Lower leg skin (tissue), 3 donors: ENCODE measurements at regions not wholly inside any gene's neighbourhood (a gene's known extent, or its start where the extent isn't known, plus 50 kb on each side); places are given as distances from the start of the nearest gene placed in this dataset.

Experiments
- POLR2A ChIP-seq, 2 donors: fragments of 450-650 bp; IDR thresholded peaks; one replicate each; pipeline ENCODE4 v1.6.1; 2016 to 2017; ENCODE audit warnings: antibody characterized with exemption in 2 of 2, mild to moderate bottlenecking in 1 of 2, moderate library complexity in 1 of 2
- TF ChIP-seq, protein P1 (sequence below), 3 donors: fragments of 450-650 bp; IDR thresholded peaks; one replicate each; pipeline ENCODE4 v1.5.1; 2016; ENCODE audit warnings: antibody characterized with exemption in 3 of 3, mild to moderate bottlenecking in 3 of 3, moderate library complexity in 2 of 3

GRCh38 chr20:39412091-39412490, 449.9 kb downstream of the DHX35 start:
- TF ChIP-seq, protein P1, sequence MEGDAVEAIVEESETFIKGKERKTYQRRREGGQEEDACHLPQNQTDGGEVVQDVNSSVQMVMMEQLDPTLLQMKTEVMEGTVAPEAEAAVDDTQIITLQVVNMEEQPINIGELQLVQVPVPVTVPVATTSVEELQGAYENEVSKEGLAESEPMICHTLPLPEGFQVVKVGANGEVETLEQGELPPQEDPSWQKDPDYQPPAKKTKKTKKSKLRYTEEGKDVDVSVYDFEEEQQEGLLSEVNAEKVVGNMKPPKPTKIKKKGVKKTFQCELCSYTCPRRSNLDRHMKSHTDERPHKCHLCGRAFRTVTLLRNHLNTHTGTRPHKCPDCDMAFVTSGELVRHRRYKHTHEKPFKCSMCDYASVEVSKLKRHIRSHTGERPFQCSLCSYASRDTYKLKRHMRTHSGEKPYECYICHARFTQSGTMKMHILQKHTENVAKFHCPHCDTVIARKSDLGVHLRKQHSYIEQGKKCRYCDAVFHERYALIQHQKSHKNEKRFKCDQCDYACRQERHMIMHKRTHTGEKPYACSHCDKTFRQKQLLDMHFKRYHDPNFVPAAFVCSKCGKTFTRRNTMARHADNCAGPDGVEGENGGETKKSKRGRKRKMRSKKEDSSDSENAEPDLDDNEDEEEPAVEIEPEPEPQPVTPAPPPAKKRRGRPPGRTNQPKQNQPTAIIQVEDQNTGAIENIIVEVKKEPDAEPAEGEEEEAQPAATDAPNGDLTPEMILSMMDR (IDR thresholded peaks at IDR 0.05): no peak
- TF ChIP-seq POLR2A (IDR thresholded peaks at IDR 0.05): no peak
